BJ (cell line): ENCODE measurements at regions not wholly inside any gene's neighbourhood (a gene's known extent, or its start where the extent isn't known, plus 50 kb on each side); places are given as distances from the start of the nearest gene placed in this dataset.

Source experiments
- CTCF ChIA-PET: fragments of 350-600 bp; formaldehyde crosslinking; extraction: SDS; loops from one replicate; lab custom pipeline; 2021; ENCODE audit warnings: antibody characterized with exemption, inconsistent platforms; lab: Yijun Ruan, JAX
- POLR2A ChIA-PET: fragments of 300-600 bp; sonication (Branson Sonifier 250); formaldehyde crosslinking; extraction: SDS; loops from one replicate; lab custom pipeline; 2021; ENCODE audit warnings: antibody characterized with exemption; lab: Charles Lee
- DNase-seq: peaks from one replicate; pipeline ENCODE4 v3.0.0-alpha.2; 2011; ENCODE audit warnings: low read depth
- H3K27me3 ChIP-seq: 2 replicates; pipeline ENCODE4 v1.6.0; 2011; ENCODE audit warnings: low read length; ENCODE audit not compliant: control insufficient read depth, insufficient read depth
- H3K36me3 ChIP-seq: 2 replicates; pipeline ENCODE4 v1.5.1; 2011; ENCODE audit warnings: low read length; ENCODE audit not compliant: control insufficient read depth, insufficient read depth
- H3K4me3 ChIP-seq: 2 replicates; pipeline ENCODE4 v1.5.1; 2011; ENCODE audit warnings: low read depth, mild to moderate bottlenecking, control low read depth, low read length
- CTCF ChIP-seq: IDR thresholded peaks from 2 replicates; pipeline ENCODE4 v1.5.1; 2011; ENCODE audit warnings: low read depth, mild to moderate bottlenecking, control low read depth, inconsistent platforms, low read length, moderate library complexity; ENCODE audit not compliant: insufficient read depth

- CTCF ChIA-PET, result interaction anchor here (1.1 kb wide), 1 partner anchor 11 kb away, joined by 3 read pairs; no protein-coding TSS in a partner anchor
- no peak for DNase-seq
- TF ChIP-seq CTCF, result no peak
- no peaks in the 10 kb centered on the region for H3K36me3 ChIP-seq
- POLR2A ChIA-PET, result no interaction called here
- H3K4me3 ChIP-seq, result no peak overlapping the region
- H3K27me3 ChIP-seq, result peaks cover under 1% of the 10 kb centered on the region
Measured at GRCh38 chr11:119886667-119887230, 157.7 kb upstream of the NECTIN1 start.

- H3K4me3 ChIP-seq, result no peak overlapping the region
- no peak for DNase-seq
- H3K27me3 ChIP-seq, result no peaks in the 10 kb centered on the region; the same call in 1 of the 2 replicates
- TF ChIP-seq CTCF, result no peak
- POLR2A ChIA-PET, result no interaction called here
- CTCF ChIA-PET, result interaction anchor here (1.1 kb wide), 1 partner anchor 12 kb away, joined by 3 read pairs; no protein-coding TSS in a partner anchor
- no peaks in the 10 kb centered on the region for H3K36me3 ChIP-seq
Measured at GRCh38 chr11:119885861-119886567, 157.0 kb upstream of the NECTIN1 start.

- Histone ChIP-seq H3K4me3 (no peak overlapping the region), H3K36me3 (no peaks in the 10 kb centered on the region), H3K27me3 (no peaks in the 10 kb centered on the region; the same call in 1 of the 2 replicates)
- POLR2A ChIA-PET, result no interaction called here
- CTCF ChIA-PET, result no interaction called here
- no peak for DNase-seq
- TF ChIP-seq CTCF, result no peak
Measured at GRCh38 chr11:119885067-119885466, 156.1 kb upstream of the NECTIN1 start.

- Histone ChIP-seq H3K4me3 (no peak overlapping the region), H3K27me3 (no peaks in the 10 kb centered on the region; the same call in 1 of the 2 replicates), H3K36me3 (no peaks in the 10 kb centered on the region)
- ChIA-PET POLR2A (no interaction called here), CTCF (no interaction called here)
- no peak for DNase-seq
- no peak for TF ChIP-seq CTCF
Measured at GRCh38 chr11:119882316-119882715, 153.3 kb upstream of the NECTIN1 start.

- no peak overlapping the region for H3K4me3 ChIP-seq
- CTCF ChIA-PET, result no interaction called here
- H3K36me3 ChIP-seq, result no peaks in the 10 kb centered on the region
- H3K27me3 ChIP-seq, result no peaks in the 10 kb centered on the region; the same call in 1 of the 2 replicates
- POLR2A ChIA-PET, result no interaction called here
- DNase-seq, result no peak
- no peak for TF ChIP-seq CTCF
Measured at GRCh38 chr11:119880873-119881272, 151.9 kb upstream of the NECTIN1 start.
